ACC112 (cell line): ENCODE measurements at regions not wholly inside any gene's neighbourhood (a gene's known extent, or its start where the extent isn't known, plus 50 kb on each side); places are given as distances from the start of the nearest gene placed in this dataset.
"Not testable (repeated sequence)": the region's sequence is repeated elsewhere in the genome, so short reads cannot be mapped to it uniquely, and the experiment has no call there.

Source experiments
- H2AFZ ChIP-seq: fragments of 200-600 bp; sonication (generic); one replicate; pipeline ENCODE4 v1.6.0; 2017; ENCODE audit warnings: antibody characterized with exemption, low read length; ENCODE audit not compliant: unreplicated experiment
- H3K27ac ChIP-seq: fragments of 200-600 bp; sonication (generic); 2 replicates; pipeline ENCODE4 v1.5.1; 2014; ENCODE audit warnings: low read depth, mild to moderate bottlenecking, antibody characterized with exemption, low read length, moderate library complexity
- H3K27me3 ChIP-seq: fragments of 200-600 bp; sonication (generic); 2 replicates; pipeline ENCODE4 v1.6.1; 2014; ENCODE audit warnings: mild to moderate bottlenecking, antibody characterized with exemption, low read length, moderate library complexity, mixed read lengths; ENCODE audit not compliant: insufficient read depth
- H3K36me3 ChIP-seq: fragments of 200-600 bp; sonication (generic); 2 replicates; pipeline ENCODE4 v1.6.1; 2016; ENCODE audit warnings: mild to moderate bottlenecking, antibody characterized with exemption, low read length, moderate library complexity, mixed read lengths; ENCODE audit not compliant: insufficient read depth
- H3K4me1 ChIP-seq: fragments of 200-600 bp; sonication (generic); one replicate; pipeline ENCODE4 v1.6.1; 2016; ENCODE audit warnings: low read length, mixed read lengths; ENCODE audit not compliant: insufficient read depth, unreplicated experiment, control insufficient read depth
- H3K4me3 ChIP-seq: fragments of 200-600 bp; sonication (generic); 2 replicates; pipeline ENCODE4 v1.5.1; 2014; ENCODE audit warnings: mild to moderate bottlenecking, low read depth, low read length
- H3K79me2 ChIP-seq: fragments of 200-600 bp; sonication (generic); one replicate; pipeline ENCODE4 v1.6.0; 2016; ENCODE audit warnings: low read length; ENCODE audit not compliant: control insufficient read depth, unreplicated experiment, insufficient read depth

GRCh38 chr16:29355339-29356059, 51.0 kb downstream of the NPIPB11 start:
- H3K79me2 ChIP-seq, H2AFZ ChIP-seq, H3K36me3 ChIP-seq: not testable (repeated sequence)

GRCh38 chr16:29354449-29354848, 52.1 kb downstream of the NPIPB11 start:
- not testable (repeated sequence) for H3K36me3 ChIP-seq, H3K79me2 ChIP-seq, H2AFZ ChIP-seq, H3K27ac ChIP-seq, H3K27me3 ChIP-seq, H3K4me1 ChIP-seq, H3K4me3 ChIP-seq

More at GRCh38 chr16:29355339-29356059, 51.0 kb downstream of the NPIPB11 start:
- H3K27me3 ChIP-seq, H3K27ac ChIP-seq, H3K4me1 ChIP-seq, H3K4me3 ChIP-seq: not testable (repeated sequence)

GRCh38 chr16:29352617-29352999, 53.9 kb downstream of the NPIPB11 start:
- not testable (repeated sequence) for H3K27me3 ChIP-seq, H3K36me3 ChIP-seq, H2AFZ ChIP-seq, H3K4me1 ChIP-seq, H3K79me2 ChIP-seq, H3K4me3 ChIP-seq, H3K27ac ChIP-seq

GRCh38 chr16:29351970-29352616, 54.4 kb downstream of the NPIPB11 start:
- not testable (repeated sequence) for H3K36me3 ChIP-seq, H3K27ac ChIP-seq, H3K4me1 ChIP-seq, H3K79me2 ChIP-seq, H3K27me3 ChIP-seq, H2AFZ ChIP-seq, H3K4me3 ChIP-seq

GRCh38 chr16:29351271-29351969, 55.1 kb downstream of the NPIPB11 start:
- H3K36me3 ChIP-seq, H3K4me3 ChIP-seq, H2AFZ ChIP-seq, H3K27ac ChIP-seq, H3K79me2 ChIP-seq, H3K27me3 ChIP-seq, H3K4me1 ChIP-seq: not testable (repeated sequence)

GRCh38 chr16:29349966-29350365, 56.5 kb downstream of the NPIPB11 start:
- not testable (repeated sequence) for H3K36me3 ChIP-seq, H3K4me3 ChIP-seq, H2AFZ ChIP-seq, H3K79me2 ChIP-seq, H3K27ac ChIP-seq, H3K4me1 ChIP-seq, H3K27me3 ChIP-seq

GRCh38 chr16:29348748-29349147, 57.8 kb downstream of the NPIPB11 start:
- H3K27me3 ChIP-seq, H3K27ac ChIP-seq, H3K4me1 ChIP-seq, H3K4me3 ChIP-seq, H3K79me2 ChIP-seq, H2AFZ ChIP-seq, H3K36me3 ChIP-seq: not testable (repeated sequence)

- H3K4me1 ChIP-seq, H3K27ac ChIP-seq: not testable (repeated sequence)
These were observed 58.3 kb downstream of the NPIPB11 start for GRCh38 chr16:29348123-29348690.

GRCh38 chr16:29346796-29347580, 59.5 kb downstream of the NPIPB11 start:
- H3K4me3 ChIP-seq, H3K4me1 ChIP-seq, H2AFZ ChIP-seq, H3K27me3 ChIP-seq, H3K36me3 ChIP-seq, H3K27ac ChIP-seq, H3K79me2 ChIP-seq: not testable (repeated sequence)

More at GRCh38 chr16:29348123-29348690, 58.3 kb downstream of the NPIPB11 start:
- not testable (repeated sequence) for H3K27me3 ChIP-seq, H3K36me3 ChIP-seq, H2AFZ ChIP-seq, H3K79me2 ChIP-seq, H3K4me3 ChIP-seq

- not testable (repeated sequence) for H3K27me3 ChIP-seq, H3K27ac ChIP-seq, H3K4me1 ChIP-seq, H3K4me3 ChIP-seq, H3K36me3 ChIP-seq, H2AFZ ChIP-seq, H3K79me2 ChIP-seq
These were observed 60.3 kb downstream of the NPIPB11 start for GRCh38 chr16:29346203-29346602.
